Neural cell (in vitro differentiated cells): ENCODE measurements at regions not wholly inside any gene's neighbourhood (a gene's known extent, or its start where the extent isn't known, plus 50 kb on each side); places are given as distances from the start of the nearest gene placed in this dataset.

Experiments used
- H2AFZ ChIP-seq: fragments of 200-600, 300-800 bp; sonication (generic), shearing (Covaris generic); 2 replicates; pipeline ENCODE4 v1.6.0; 2014; ENCODE audit warnings: low read depth, mild to moderate bottlenecking, antibody characterized with exemption, low read length, moderate library complexity
- H3F3A ChIP-seq: fragments of 200-600 bp; shearing (Covaris generic); 2 replicates; pipeline ENCODE4 v1.6.1; 2016; ENCODE audit warnings: mild to moderate bottlenecking, moderate library complexity, mixed read lengths, antibody characterized with exemption, low read length; ENCODE audit not compliant: insufficient read depth, poor library complexity, severe bottlenecking
- H3K27ac ChIP-seq: fragments of 200-600, 300-800 bp; sonication (generic), shearing (Covaris generic); 2 replicates; pipeline ENCODE4 v1.5.1; 2014; ENCODE audit warnings: mild to moderate bottlenecking, low read length, moderate library complexity
- H3K27me3 ChIP-seq: fragments of 300-800, 200-600 bp; sonication (generic), shearing (Covaris generic); 2 replicates; pipeline ENCODE4 v1.6.0; 2014; ENCODE audit warnings: mild to moderate bottlenecking, low read depth, low read length, moderate library complexity; ENCODE audit not compliant: insufficient read depth
- H3K36me3 ChIP-seq: fragments of 300-800, 200-600 bp; sonication (generic), shearing (Covaris generic); 2 replicates; pipeline ENCODE4 v1.5.1; 2014; ENCODE audit warnings: mild to moderate bottlenecking, antibody characterized with exemption, low read length, moderate library complexity; ENCODE audit not compliant: insufficient read depth
- H3K4me2 ChIP-seq: fragments of 300-800, 200-600 bp; sonication (generic), shearing (Covaris generic); 2 replicates; pipeline ENCODE4 v1.6.0; 2014; ENCODE audit warnings: mild to moderate bottlenecking, low read length
- H3K4me3 ChIP-seq: fragments of 300-800, 200-600 bp; sonication (generic), shearing (Covaris generic); 2 replicates; pipeline ENCODE4 v1.5.1; 2014; ENCODE audit warnings: mild to moderate bottlenecking, low read length, moderate library complexity
- H3K79me2 ChIP-seq: fragments of 200-600 bp; shearing (Covaris generic); replicated peaks from 2 replicates; pipeline ENCODE4 v1.6.0; 2014; ENCODE audit warnings: mild to moderate bottlenecking, low read length, moderate library complexity; ENCODE audit not compliant: insufficient read depth
- H3K9ac ChIP-seq: fragments of 300-800, 200-600 bp; sonication (generic), shearing (Covaris generic); 2 replicates; pipeline ENCODE4 v1.6.1; 2016; ENCODE audit warnings: mild to moderate bottlenecking, low read length, mixed read lengths
- H3K9me2 ChIP-seq: fragments of 200-600 bp; shearing (Covaris generic); 2 replicates; pipeline ENCODE4 v1.6.1; 2016; ENCODE audit warnings: mild to moderate bottlenecking, low read length, mixed read lengths; ENCODE audit not compliant: insufficient read depth
- H3K9me3 ChIP-seq: fragments of 200-600, 300-800 bp; sonication (generic), shearing (Covaris generic); 2 replicates; pipeline ENCODE4 v1.6.1; 2016; ENCODE audit warnings: mild to moderate bottlenecking, mixed run types, low read length, moderate library complexity, mixed read lengths
- H4K20me1 ChIP-seq: fragments of 200-600 bp; shearing (Covaris generic); 2 replicates; pipeline ENCODE4 v1.6.1; 2016; ENCODE audit warnings: mild to moderate bottlenecking, mixed run types; ENCODE audit not compliant: insufficient read depth
- CTCF ChIP-seq: fragments of 450-650 bp; IDR thresholded peaks from 2 replicates; pipeline ENCODE4 v1.5.1; 2014; ENCODE audit warnings: antibody characterized with exemption, mild to moderate bottlenecking, moderate library complexity; ENCODE audit not compliant: poor library complexity, severe bottlenecking
- EP300 ChIP-seq: fragments of 450-650 bp; conservative IDR thresholded peaks from 2 replicates; pipeline ENCODE4 v1.6.1; 2014; ENCODE audit warnings: antibody characterized with exemption, mild to moderate bottlenecking, moderate library complexity; ENCODE audit not compliant: poor library complexity, severe bottlenecking
- EZH2 ChIP-seq: fragments of 200-600, 300-800 bp; shearing (Covaris generic), sonication (generic); IDR thresholded peaks from 2 replicates; pipeline ENCODE4 v1.6.1; 2014; ENCODE audit warnings: antibody characterized with exemption, low read length, borderline replicate concordance, mild to moderate bottlenecking; ENCODE audit not compliant: insufficient read depth, poor library complexity, severe bottlenecking
- MXI1 ChIP-seq: fragments of 450-650 bp; conservative IDR thresholded peaks from 2 replicates; pipeline ENCODE4 v1.6.1; 2014; ENCODE audit warnings: antibody characterized with exemption, mild to moderate bottlenecking; ENCODE audit not compliant: poor library complexity, severe bottlenecking
- POLR2AphosphoS5 ChIP-seq: IDR thresholded peaks from 2 replicates; pipeline ENCODE4 v1.6.1; 2012
- RAD21 ChIP-seq: fragments of 450-650 bp; conservative IDR thresholded peaks from 2 replicates; pipeline ENCODE4 v1.6.1; 2014; ENCODE audit warnings: antibody characterized with exemption, mild to moderate bottlenecking, moderate library complexity
- REST ChIP-seq: IDR thresholded peaks from 2 replicates; pipeline ENCODE4 v1.6.1; 2012; ENCODE audit warnings: borderline replicate concordance
- SMC3 ChIP-seq: fragments of 450-650 bp; conservative IDR thresholded peaks from 2 replicates; pipeline ENCODE4 v1.6.1; 2014; ENCODE audit warnings: antibody characterized with exemption, mild to moderate bottlenecking, moderate library complexity; ENCODE audit not compliant: poor library complexity
- TAF1 ChIP-seq: IDR thresholded peaks from 2 replicates; pipeline ENCODE4 v1.6.1; 2012; ENCODE audit warnings: low read depth

GRCh38 chr12:68509242-68509641 lies 101.5 kb upstream of the RAP1B start:
- H3K4me2 ChIP-seq, result no peak overlapping the region
- no peak for TF ChIP-seq REST
- no peak for TF ChIP-seq MXI1
- no peak for TF ChIP-seq RAD21
- no peak for TF ChIP-seq EZH2
- no peak for TF ChIP-seq SMC3
- TF ChIP-seq POLR2AphosphoS5, result no peak
- no peak for TF ChIP-seq CTCF
- no peak for TF ChIP-seq TAF1
- no peak for TF ChIP-seq EP300
- no peaks in the 10 kb centered on the region for H3F3A ChIP-seq
- no peaks in the 10 kb centered on the region for H4K20me1 ChIP-seq
- H3K9me2 ChIP-seq, result no peaks in the 10 kb centered on the region
- H3K9ac ChIP-seq, result no peak overlapping the region
- no peak overlapping the region for H3K4me3 ChIP-seq
- H3K36me3 ChIP-seq, result no peaks in the 10 kb centered on the region
- H2AFZ ChIP-seq, result no peak overlapping the region
- H3K9me3 ChIP-seq, result no peaks in the 10 kb centered on the region
- H3K27ac ChIP-seq, result no peak overlapping the region
- H3K79me2 ChIP-seq, result no peaks in the 10 kb centered on the region
- no peaks in the 10 kb centered on the region for H3K27me3 ChIP-seq

GRCh38 chr12:68510397-68510796 lies 100.3 kb upstream of the RAP1B start:
- Histone ChIP-seq H3K9ac (no peak overlapping the region), H3K27ac (no peak overlapping the region), H3K4me3 (no peak overlapping the region), H3K79me2 (no peaks in the 10 kb centered on the region), H2AFZ (no peak overlapping the region), H4K20me1 (no peaks in the 10 kb centered on the region), H3K4me2 (no peak overlapping the region), H3K9me3 (no peaks in the 10 kb centered on the region), H3K36me3 (no peaks in the 10 kb centered on the region), H3F3A (no peaks in the 10 kb centered on the region), H3K9me2 (no peaks in the 10 kb centered on the region), H3K27me3 (no peaks in the 10 kb centered on the region)
- TF ChIP-seq CTCF (no peak), EZH2 (no peak), TAF1 (no peak), RAD21 (no peak), SMC3 (no peak)
